Hepatic stellate cell (primary cell): ENCODE measurements at regions not wholly inside any gene's neighbourhood (a gene's known extent, or its start where the extent isn't known, plus 50 kb on each side); places are given as distances from the start of the nearest gene placed in this dataset.
"Not testable (repeated sequence)": the region's sequence is repeated elsewhere in the genome, so short reads cannot be mapped to it uniquely, and the experiment has no call there.

Experiments
- DNase-seq: peaks from one replicate; pipeline ENCODE4 v3.0.0; 2011; ENCODE audit warnings: low spot score

DNA sequence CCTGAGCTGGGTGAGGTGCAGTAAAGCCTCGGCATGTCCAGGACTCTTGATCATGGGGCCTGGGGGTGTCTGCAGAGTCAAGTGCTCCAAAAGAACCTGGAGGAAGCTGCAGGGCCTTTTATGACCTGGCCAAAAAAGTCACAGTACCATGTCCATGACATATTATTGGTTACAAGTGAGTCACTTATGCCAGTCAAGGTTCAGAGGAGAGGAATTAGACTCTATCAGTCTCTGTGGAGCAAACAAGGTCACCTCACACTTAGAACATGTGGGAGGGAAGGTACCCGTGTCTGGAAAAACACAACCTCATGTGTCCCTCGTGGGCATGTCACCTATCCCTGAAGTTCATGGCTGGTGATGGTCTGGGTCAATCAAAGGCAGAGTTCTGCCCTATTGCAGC, 465.7 kb downstream of the FBXO15 start:
- no peak for DNase-seq

DNA sequence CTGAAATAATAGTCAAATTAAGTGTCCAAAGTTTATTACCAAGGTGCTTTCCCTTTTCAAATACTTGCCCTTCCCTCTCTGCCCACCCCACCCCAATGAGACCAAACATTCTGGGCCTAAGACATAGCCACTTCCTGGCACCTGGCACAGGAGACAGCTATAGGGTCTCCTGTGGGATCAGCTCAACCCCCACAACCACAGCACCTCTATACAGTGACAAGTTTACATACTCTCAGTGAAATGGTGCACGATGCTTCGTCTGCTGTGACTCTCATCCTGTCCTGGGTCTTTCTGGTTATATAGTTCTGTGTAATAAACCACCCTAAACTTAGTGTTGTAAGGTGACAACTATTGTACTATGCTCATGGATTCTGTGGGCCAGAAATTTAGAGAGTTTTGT, 466.2 kb downstream of the FBXO15 start:
- no peak for DNase-seq

DNA sequence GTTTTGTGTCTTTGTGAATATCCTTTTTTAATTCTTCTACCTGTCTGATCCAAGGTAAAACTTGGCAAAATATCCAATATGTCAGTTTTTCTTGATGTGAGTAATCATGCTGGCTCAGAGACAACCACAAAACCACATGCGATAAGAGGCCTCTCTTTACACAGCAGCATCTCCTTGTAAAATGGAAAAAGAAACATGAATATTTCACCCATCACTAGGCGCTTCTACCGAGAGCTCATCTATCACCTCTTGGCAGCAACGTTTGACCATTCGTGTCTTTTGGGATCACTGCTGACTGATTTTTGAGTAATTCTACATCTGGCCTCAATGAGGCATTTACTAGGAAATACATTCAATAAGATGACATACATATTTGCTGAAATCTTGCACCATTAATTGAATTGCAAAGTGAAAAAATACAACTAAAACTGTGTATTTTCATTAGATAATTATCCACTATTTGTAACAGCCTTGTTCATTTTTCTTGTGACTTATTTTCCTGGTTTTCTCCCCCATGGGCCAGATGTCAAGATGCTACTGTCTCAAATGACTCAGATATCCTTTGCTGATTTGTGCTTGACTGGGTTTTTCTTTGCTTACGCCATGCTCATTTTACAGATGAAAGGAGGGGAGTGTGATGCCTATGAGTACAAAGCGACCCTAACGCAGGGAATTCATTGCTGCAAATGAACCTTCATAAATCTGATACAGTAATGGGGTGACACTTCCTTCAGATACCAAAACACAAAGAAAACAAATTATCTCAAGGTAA, 467.5 kb downstream of the FBXO15 start:
- no peak for DNase-seq

DNA sequence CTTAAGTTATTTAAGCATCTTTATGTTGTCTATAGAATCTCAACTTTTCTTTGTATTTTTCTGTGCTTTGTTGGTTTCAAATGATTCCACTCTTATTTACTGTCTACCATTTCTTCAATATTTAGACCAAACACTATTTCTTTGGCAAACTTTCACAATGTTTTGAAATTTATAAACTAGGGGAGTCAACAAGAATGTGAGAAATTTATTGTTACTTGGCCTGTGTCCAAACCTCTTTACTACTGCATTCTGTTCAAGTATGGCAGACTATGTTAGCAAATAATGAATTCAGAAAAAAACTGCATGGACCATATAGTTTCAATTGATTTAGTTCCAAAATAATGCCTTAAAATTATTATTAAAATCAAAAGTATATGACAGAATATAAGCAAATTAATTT, 470.2 kb downstream of the FBXO15 start:
- no peak for DNase-seq

DNA sequence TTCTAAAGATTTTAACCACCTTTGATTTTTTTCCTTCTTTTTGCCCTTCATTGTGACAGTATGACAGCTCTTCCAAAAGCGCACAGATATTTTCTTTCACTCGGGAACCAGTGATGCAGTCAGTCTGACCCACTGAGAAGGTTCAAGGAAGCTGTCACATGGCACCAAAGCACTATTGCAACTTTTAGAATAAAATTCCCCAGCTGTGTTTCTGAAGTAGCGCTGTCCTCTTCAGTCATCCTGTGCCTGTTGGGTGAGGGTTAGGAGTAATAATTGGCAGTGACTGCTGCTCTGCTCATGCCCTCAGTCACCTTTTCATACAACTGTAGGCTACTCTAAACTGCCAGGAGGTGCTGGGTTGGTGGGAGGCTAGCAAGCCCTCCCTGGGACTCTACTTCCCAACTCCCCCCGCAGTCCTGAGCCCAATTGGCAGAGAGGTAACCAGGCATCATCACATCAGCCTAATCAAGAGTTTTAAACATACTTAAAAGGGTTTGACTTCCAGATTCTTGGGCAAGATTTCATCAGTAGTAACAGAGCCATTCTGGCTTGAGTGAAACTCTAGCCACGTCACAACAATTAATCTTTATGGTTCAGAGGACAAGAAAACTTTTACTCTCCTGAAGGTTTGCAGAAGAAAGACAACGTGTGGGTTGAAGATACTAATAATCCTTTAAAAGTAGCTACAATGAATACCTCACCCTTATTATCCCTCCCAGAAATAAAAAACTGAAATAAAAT, 473.3 kb downstream of the FBXO15 start:
- DNase-seq: no peak

DNA sequence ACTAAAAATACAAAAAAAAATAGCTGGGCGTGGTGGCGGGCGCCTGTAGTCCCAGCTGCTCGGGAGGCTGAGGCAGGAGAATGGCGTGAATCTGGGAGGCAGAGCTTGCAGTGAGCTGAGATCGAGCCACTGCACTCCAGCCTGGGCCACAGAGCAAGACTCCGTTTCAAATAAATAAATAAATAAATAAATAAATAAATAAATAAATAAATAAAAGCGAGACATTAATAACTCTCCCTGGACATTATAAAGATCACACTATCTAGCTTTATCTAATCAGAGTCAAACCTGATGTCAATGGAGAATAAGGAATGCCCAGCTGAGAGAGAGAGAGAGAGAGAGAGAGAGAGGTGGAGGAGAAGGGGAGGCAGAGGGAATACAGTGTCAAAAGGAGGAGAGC, 476.2 kb downstream of the FBXO15 start:
- not testable (repeated sequence) for DNase-seq

DNA sequence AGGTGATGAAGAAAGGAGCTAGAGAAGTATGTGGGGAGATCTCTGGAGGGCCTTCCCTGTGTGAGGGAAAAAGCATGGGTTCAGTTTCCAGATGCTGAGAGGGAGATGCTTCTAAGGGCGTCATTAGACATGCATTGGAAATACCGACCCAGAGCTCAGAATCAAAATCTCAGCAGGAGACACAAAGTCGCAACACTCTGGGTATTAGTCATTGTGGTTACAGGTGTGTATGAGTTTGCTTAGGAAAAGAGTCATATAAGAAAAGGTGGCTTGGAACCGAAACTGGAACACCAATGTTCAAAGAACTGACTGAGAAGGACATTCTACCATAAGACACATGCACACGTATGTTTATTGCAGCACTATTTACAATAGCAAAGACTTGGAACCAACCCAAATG, 477.1 kb downstream of the FBXO15 start:
- DNase-seq: no peak

DNA sequence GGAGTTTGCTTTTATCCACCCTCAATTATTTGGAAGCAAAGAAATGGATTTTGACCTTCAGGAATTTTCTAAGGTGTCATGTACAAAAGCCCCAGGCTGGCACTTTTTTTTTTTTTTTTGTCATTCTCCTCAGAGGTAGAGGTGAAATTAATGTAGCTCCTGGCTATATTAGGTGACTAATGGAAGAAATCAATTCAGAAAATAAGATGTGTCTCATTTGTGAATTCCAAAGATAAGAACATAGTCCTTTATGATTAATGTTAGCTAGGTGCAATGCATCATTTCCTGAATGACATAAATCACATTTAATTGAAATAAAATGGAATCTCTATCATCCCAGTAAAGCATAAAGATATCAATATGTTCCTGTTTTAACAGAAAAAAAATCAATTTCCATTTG, 477.6 kb downstream of the FBXO15 start:
- no peak for DNase-seq

DNA sequence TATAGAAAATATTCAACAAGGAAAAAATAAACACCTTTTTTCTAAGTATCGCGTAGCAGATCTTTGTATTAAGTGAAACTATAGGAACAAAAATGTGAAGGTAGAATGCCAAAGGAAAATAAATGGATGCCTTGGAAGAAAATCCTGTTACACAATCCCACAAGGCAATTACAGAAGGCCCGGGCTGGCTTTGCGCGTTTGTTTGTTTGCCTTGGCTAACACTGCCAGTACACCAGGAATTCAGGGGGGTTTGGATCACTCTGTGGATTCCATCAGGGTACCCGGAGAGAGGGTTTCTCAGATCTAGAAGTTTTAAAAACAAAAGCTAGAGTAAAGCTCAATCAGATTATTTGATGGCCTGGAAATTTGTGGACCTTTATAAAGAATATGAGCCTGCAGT, 478.3 kb downstream of the FBXO15 start:
- no peak for DNase-seq

DNA sequence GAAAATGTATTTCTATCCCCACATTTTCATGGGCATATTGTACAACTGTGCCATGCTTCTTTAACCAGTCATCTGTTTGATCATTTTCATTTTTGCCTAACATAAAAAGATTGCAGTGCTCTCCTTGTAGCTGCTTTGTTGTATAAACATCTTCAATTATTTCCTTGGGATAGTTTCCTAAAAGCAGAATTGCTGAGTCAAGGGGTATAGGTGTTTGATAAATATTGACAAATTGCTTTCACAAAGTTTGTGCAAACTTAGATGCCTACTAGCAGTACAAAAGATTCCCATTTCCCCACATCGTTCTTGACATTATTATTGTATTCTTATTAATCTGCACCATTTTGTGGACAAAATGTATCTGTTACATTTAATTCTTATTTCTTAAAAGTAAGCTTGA, 479.6 kb downstream of the FBXO15 start:
- no peak for DNase-seq

DNA sequence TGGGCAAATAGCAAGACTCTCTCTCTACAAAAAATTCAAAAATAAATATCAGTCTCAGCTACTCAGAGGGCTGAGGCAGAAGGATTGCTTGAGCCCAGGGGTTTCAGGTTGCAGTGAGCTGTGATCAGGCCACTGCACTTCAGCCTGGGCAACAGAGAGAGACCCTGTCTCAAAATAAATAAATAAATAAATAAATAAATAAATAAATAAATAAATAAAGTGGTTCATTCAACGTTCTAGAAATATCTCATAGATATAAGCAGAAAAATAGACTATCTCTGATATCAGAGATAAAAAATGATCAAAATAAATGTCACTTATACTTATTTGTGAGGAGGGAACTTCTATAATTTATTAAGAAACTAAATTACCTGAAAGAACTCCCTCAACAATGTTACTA, 480.9 kb downstream of the FBXO15 start:
- DNase-seq: no peak

DNA sequence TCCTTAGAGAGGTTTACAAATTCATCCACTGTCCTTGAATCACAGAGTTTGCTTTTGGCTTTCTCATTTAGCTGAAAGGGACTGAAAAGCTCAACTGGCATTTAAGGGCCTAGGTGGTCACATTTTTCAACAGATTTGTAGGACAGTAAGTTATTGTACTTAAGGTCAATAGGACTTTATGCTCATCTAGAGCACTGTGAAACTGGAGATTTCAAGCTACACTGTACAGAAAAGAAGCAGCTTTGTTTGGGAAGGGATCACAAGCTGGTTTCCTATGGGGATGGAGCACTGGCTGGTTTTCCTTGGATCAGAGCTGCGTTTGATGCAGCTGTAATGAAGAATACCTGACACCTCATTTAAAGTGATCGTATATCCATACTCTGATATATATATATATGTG, 482.7 kb downstream of the FBXO15 start:
- no peak for DNase-seq

DNA sequence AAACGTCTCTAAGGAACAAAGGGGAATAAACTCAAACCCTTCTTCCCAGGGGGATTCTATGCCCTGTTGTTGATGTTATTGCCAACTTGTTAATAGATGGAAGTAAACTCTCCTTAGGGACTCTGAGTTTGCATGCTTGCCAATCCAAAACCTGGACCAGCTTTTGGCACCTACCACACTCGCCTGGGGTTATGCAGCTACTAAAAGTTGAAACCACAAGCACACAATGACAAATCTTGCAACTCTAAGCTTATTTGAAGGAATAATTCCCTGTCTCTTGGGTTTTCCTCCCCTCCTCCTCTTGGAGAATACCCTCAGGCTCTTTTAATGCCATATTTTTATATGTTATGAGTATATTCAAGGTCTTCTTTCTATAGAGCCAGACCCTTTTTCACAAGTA, 484.1 kb downstream of the FBXO15 start:
- DNase-seq: no peak

DNA sequence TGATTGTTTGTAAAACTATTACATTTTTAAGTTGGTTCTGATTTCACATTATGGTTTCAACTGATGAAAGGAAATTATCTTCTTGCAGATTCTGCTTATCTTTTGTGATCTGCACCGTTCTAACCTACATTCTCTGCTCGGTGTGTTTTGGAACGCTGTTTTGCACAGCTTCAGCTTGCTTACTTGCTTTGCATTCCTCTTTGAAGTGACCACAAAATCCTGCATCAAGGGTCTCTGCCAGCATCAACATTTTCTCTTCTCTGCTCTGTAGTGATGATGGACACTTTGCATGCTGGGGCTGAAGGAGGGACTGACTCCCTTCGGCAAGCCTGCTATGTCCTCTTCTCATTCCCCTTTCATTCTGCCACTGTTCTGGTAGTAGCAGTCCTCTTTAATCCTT, 485.2 kb downstream of the FBXO15 start:
- no peak for DNase-seq

DNA sequence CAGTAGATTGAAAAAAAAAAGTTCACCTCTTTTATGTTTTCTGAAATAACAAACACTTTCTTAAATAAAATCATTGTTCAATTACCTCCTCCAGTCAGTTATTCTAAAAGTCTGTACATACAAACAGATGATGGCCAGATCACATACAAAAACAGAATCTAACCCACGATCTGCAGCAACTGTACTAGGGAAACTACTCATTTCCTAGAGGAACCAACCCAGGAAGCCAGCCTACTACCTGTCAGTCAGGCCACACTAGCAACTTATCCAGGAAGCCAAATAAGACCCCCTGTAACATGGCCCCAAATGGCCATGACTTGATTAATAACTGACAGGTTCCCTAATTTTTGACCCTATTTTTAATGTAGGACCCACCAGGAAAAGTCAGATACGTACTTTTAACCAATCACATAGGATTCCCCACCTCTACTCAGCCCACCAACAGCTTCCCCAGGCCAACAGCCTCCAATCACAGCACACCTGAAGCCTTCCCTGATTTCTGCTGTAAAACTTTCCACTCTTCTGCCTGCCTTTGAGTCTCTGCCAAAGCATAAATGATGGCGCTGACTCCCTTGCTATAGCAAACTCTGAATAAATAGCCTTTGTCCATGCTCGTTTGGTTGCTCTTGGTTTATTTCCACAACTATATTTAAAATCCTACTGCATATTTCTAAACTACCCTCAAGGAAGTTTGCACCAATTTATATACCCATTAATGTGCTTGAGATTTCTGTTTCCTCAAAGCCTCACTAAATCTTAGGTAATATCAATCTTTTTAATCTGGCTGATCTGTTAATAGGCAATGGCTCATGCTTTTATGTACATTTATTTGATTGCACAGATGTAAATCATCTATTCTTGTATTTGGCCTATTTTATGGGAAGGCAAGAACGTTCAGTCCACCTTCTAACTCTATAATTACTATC, 486.4 kb downstream of the FBXO15 start:
- no peak for DNase-seq

DNA sequence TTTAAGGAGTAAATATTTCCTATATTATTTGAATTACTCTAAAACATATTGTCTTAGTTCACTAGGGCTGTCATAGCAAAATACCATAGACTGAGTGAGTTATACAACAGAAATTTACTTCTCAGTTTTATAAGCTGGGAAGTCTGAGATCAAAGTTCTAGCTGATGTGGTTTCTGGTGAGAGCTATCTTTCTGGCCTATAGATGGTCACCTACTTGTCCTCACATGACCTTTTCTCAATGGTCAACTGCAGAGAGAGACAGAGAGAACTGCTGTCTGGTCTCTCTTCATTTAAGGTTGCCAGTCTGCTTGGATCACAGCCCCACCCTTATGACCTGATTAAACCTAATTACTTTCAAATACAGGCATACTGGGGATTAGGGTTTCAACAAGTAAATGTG, 490.9 kb downstream of the FBXO15 start:
- no peak for DNase-seq

DNA sequence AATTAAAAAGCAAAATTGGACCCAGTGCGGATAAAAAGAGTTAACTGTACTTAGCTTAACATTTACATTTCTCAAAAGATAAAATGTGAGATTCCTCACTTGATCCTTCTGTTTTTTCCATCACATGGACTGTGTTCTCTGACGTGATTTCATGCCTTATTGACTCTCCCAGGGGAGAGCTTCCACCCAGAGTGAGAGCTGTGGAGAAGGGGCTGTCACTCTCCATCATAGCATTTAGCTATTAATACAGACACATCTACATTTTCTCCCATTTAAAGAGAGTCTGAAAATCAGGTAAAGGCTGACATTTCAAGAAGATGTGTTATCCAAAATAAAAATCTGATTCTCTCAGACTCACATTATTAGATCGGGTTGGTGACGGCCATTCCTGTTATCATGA, 493.8 kb downstream of the FBXO15 start:
- DNase-seq: no peak

DNA sequence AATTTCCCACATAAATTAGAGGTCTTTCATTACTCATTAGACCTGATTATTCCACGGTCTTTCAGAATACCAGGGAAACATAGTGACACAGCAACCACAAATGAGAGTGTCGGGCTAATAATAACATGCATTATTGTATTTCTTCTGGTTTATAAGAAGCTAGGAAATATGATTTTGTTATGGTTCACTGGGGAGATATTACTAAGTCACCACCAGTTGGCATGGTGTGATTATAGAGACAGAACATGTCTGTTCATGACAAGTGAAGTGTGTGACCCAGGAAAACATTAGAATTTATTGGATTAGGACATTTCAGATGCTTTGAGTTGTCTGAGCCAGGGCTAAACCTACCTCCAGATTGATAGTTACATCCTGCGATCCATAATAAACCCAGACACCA, 494.4 kb downstream of the FBXO15 start:
- DNase-seq: no peak

DNA sequence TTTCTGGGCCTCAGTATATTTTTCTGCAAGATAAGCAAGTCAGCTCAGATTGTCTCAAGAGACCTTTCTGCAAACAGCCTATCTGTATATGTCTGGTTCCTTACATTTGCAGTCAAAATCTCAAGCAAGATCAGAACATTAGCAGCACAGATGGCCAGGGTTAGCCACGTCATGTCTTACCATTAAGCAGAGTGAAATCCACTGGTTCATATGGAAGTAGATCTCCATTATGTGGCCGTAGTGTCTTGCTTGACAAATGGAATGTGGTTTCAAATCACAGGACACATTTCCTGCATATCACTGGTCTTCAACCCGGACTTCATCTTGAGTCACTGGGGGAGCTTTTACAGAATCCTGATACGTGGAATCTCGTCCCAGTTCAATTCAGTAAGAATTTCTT, 500.2 kb downstream of the FBXO15 start:
- DNase-seq: no peak

DNA sequence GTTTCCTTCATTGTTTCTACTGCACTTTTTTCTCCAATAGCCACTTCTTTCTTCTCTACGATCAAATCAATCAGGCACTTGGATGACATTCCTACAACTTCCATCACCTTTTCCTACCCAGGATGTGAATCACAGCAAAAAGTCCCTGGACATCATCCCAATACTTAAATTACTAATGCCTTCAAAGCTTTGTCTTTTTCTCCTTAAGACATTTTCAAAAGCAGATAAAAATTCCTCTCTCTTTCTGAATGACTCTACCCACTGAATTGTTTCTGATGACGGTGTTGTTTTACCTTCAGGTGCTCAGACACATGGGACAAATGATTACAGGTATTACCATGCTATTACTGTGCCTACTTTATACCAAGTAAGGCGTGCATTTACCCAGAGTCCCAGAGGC, 500.9 kb downstream of the FBXO15 start:
- no peak for DNase-seq

DNA sequence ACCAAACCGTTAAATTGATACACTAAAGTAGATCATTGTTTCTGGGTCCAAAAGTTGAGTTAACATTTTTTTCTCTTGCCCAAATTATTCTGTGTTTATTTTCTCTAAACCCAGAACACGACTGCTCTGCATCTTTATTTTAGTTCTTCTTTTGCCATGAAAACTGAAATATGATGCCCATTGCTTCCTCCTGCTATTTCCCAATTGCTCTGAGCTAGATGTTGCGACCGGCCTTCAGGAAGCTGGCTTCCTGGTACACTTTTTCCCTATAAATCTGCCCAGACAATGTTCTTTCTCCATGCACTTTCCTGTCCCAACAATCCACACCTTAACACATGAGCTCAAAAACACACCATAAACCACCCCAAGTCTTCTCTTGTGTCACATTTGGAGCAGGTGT, 501.4 kb downstream of the FBXO15 start:
- DNase-seq: no peak

DNA sequence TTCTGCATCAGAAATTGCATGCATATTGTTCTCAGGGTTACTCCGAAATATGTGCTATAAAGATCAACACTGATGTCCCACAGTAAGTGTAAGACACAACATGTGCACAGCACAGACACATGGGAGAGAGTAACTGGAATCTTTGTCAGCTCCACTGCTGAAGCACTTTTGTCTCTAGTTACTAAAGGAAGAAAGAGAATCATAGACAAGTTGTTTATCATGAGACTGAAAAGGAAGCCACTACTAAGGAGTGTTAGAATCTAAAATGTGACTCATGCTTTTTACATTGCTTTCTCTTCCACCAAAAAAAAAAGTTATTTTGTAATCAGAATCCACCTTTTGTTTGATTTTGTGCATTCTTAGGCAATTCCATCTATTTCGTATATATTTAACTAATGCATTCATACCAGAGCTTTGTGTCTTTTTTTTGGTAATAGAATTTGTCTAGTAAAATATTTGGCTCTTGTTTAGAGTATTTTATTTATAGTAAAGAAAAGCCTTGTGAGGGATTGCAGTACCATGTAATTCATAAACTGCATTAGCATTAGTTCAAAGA, 502.4 kb downstream of the FBXO15 start:
- no peak for DNase-seq
